ENCODE measurements at regions not wholly inside any gene's neighbourhood (a gene's known extent, or its start where the extent isn't known, plus 50 kb on each side); places are given as distances from the start of the nearest gene placed in this dataset.

- no peak for DNase-seq (ENCODE audit: low read depth in 3 of 3, low spot score in 2 of 3)
Observed at GRCh38 chr4:45368832-45369231, 642.5 kb upstream of the GNPDA2 start.

GRCh38 chr4:45363931-45364330 lies 637.6 kb upstream of the GNPDA2 start:
- DNase-seq (ENCODE audit: low read depth in 3 of 3, low spot score in 2 of 3), result no peak

GRCh38 chr4:45358573-45359506 lies 632.5 kb upstream of the GNPDA2 start:
- no peak for DNase-seq (ENCODE audit: low read depth in 3 of 3, low spot score in 2 of 3)

- no peak for DNase-seq (ENCODE audit: low read depth in 3 of 3, low spot score in 2 of 3)
Observed at GRCh38 chr4:45353161-45353560, 626.8 kb upstream of the GNPDA2 start.

- DNase-seq (ENCODE audit: low read depth in 3 of 3, low spot score in 2 of 3), result no peak
Observed at GRCh38 chr4:45350438-45350837, 624.1 kb upstream of the GNPDA2 start.

- DNase-seq (ENCODE audit: low read depth in 3 of 3, low spot score in 2 of 3), result no peak
Observed at GRCh38 chr4:45349859-45350258, 623.5 kb upstream of the GNPDA2 start.

- DNase-seq (ENCODE audit: low read depth in 3 of 3, low spot score in 2 of 3), result no peak
Observed at GRCh38 chr4:45346816-45347435, 620.6 kb upstream of the GNPDA2 start.

- DNase-seq (ENCODE audit: low read depth in 3 of 3, low spot score in 2 of 3), result no peak
Observed at GRCh38 chr4:45345558-45345957, 619.2 kb upstream of the GNPDA2 start.

GRCh38 chr4:45331802-45332201 lies 605.4 kb upstream of the GNPDA2 start:
- no peak for DNase-seq (ENCODE audit: low read depth in 3 of 3, low spot score in 2 of 3)

GRCh38 chr4:45327544-45327943 lies 601.2 kb upstream of the GNPDA2 start:
- DNase-seq (ENCODE audit: low read depth in 3 of 3, low spot score in 2 of 3), result no peak

- no peak for DNase-seq (ENCODE audit: low read depth in 3 of 3, low spot score in 2 of 3)
Observed at GRCh38 chr4:45324455-45325417, 598.4 kb upstream of the GNPDA2 start.

GRCh38 chr4:45323453-45324058 lies 597.2 kb upstream of the GNPDA2 start:
- DNase-seq (ENCODE audit: low read depth in 3 of 3, low spot score in 2 of 3), result no peak

- no peak for DNase-seq (ENCODE audit: low read depth in 3 of 3, low spot score in 2 of 3)
Observed at GRCh38 chr4:45317739-45318138, 591.4 kb upstream of the GNPDA2 start.

GRCh38 chr4:45317276-45317675 lies 590.9 kb upstream of the GNPDA2 start:
- peak in 1 of 3 donors; percentile 1 for DNase-seq (ENCODE audit: low read depth in 3 of 3, low spot score in 2 of 3)

GRCh38 chr4:45316257-45316656 lies 589.9 kb upstream of the GNPDA2 start:
- DNase-seq (ENCODE audit: low read depth in 3 of 3, low spot score in 2 of 3), result no peak

- no peak for DNase-seq (ENCODE audit: low read depth in 3 of 3, low spot score in 2 of 3)
Observed at GRCh38 chr4:45302828-45303227, 576.5 kb upstream of the GNPDA2 start.

- DNase-seq (ENCODE audit: low read depth in 3 of 3, low spot score in 2 of 3), result no peak
Observed at GRCh38 chr4:45294464-45294863, 568.1 kb upstream of the GNPDA2 start.

- no peak for DNase-seq (ENCODE audit: low read depth in 3 of 3, low spot score in 2 of 3)
Observed at GRCh38 chr4:45293335-45293734, 567.0 kb upstream of the GNPDA2 start.

GRCh38 chr4:45292844-45293243 lies 566.5 kb upstream of the GNPDA2 start:
- DNase-seq (ENCODE audit: low read depth in 3 of 3, low spot score in 2 of 3), result no peak

GRCh38 chr4:45284400-45285085 lies 558.2 kb upstream of the GNPDA2 start:
- no peak for DNase-seq (ENCODE audit: low read depth in 3 of 3, low spot score in 2 of 3)
